ENCODE measurements at regions not wholly inside any gene's neighbourhood (a gene's known extent, or its start where the extent isn't known, plus 50 kb on each side); places are given as distances from the start of the nearest gene placed in this dataset.
"Not testable (repeated sequence)": the region's sequence is repeated elsewhere in the genome, so short reads cannot be mapped to it uniquely, and the experiment has no call there.

DNA sequence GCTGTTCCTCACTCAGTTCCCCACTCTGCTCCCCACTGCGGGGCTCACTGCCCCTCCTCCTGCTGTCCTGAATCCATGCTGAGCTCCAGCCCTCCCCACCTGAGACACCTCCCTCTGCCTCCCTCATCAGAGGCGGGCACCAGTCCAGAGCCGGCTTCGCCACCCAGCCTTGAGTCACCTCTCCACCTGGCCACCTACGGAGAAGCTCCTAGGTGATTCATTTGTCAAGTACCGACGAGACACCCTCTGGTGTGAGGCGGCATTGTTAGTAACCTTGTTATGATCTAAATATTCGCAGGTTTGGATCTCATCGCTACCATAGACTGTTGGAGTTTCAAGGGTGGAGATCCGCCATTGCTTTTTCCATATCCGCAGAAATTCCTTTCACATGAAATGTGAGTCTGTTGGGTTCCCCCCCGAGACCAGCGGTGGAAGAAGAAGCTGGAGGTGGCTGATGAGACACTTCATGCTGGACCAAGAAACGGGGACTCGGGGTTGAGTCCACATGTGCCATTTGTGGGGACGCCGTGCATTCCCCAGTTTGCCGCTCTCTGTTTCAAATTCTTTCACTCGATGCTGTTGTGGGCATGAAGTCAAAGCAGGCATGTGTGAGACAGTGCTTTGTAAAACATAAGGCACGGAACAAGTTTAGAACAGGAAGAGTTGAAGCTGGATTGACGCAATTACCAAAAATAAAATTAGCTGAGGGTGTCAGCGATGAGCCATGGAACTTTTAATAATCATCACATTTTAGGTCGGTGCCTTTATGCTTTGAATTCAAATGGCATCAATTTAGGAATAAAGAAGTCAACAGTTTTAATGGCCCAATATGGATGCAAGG is 259.8 kb upstream of the HDAC4 start:
- DNase-seq (ENCODE audit: low read depth, low spot score) = no peak

DNA sequence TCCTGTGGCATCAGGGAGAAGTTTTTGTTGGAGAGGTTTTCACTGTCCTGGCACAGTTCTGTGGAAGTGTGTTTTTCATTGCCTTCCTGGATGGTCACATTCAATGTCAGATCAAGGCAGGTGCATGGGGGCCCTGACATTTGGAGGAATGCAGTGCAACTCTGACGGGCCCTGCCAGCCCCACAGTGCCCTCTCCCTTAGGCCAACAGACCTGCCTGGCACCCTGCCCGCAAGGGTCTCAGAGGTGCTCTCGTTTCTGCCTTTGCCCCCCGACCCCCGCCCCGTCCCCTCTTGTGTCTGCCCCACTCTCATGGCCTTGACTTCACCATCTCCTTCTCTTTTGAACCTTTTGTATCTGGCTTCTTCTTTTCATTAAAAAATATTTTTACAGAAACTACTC is 257.2 kb upstream of the HDAC4 start:
- no peak for DNase-seq (ENCODE audit: low read depth, low spot score)

DNA sequence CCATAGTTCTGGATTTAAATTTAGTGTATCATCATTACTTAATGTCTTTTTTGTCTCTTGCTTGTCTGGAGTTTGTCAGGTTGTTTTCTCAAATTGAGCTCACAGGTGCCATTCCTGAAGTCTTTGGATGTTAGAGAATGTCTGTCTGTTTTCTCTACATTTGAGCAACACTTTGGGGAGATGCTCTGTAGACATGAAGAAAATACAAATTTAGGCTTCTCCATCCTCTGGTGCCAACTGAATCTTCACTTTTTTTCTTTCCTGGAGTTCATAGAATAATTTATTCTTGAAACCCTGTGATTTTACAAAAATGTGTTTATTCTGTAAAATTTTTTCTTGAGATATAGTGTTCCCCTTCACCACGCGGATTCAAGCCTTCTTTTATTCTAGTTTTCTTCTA is 256.4 kb upstream of the HDAC4 start:
- no peak for DNase-seq (ENCODE audit: low read depth, low spot score)

DNA sequence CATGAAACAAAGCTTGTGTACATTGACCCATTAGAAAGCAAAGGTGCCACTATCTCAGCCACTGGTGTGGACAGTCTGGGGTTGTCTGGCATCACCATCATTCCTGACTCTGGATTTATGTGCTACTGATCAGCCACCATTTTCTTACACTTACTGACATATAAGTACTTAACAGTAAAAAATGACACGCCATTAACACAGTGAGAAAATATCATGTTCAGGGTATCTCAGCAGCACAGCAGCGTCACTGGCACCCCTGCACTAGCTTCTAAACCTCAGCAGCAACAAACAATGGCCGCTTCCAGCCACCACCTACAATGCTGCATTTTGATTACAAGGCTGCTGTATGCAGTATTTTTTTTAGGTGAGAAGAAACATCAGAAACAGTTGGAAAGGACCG is 253.4 kb upstream of the HDAC4 start:
- no peak for DNase-seq (ENCODE audit: low read depth, low spot score)

DNA sequence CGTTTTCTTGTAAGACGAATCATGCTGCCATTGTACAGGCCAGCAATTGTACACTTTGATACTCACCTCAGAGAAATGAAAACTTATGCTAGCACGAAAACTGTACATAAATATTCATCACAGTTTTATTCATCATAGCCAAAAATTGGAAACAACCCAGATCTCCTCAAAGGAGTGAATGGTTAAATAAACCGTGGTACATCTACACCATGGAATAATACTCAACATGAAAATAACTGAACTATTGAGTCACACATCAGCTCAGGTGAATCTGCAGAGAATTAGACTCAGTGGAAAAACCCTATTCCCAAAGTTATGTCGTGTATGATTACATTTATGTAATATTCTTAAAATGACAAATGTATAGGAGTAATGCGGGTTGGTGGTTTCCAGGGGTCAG is 251.0 kb upstream of the HDAC4 start:
- DNase-seq (ENCODE audit: low read depth, low spot score) = no peak

DNA sequence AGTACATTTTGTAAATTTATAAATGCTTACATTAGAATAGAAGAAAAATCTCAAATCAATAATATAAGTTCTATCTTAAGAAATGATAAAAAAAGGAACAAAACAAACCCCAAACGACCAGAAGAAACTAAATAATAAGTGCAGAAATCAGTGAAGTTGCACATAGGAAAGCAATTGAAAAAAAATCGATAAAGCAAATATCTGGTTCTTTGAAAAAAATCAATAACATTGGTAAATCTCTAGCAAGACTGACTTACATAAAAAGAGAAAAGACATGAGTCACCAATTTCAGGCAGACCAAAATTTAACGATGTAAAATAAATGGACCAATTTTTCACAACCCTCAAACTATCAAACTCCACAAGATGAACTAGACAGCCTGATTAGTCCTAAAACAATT is 249.9 kb upstream of the HDAC4 start:
- no peak for DNase-seq (ENCODE audit: low read depth, low spot score)

DNA sequence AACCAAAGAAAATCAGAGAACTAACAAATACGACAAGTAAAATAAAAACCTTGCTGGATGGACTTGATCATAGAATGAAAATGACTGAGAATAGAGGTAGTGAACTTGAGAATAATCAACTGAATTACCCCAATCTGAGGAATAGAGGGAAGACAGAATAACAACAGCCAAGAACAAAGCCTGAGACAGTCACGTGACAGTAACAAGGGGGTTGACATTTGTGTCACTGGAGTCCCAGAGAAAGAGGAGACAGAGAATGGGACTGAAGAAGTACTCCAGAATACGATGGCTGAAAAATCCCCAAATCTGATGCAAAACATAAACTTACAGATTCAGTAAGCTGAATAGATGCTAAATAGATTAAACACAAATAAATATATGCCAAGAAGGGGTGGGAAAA is 248.5 kb upstream of the HDAC4 start:
- no peak for DNase-seq (ENCODE audit: low read depth, low spot score)

DNA sequence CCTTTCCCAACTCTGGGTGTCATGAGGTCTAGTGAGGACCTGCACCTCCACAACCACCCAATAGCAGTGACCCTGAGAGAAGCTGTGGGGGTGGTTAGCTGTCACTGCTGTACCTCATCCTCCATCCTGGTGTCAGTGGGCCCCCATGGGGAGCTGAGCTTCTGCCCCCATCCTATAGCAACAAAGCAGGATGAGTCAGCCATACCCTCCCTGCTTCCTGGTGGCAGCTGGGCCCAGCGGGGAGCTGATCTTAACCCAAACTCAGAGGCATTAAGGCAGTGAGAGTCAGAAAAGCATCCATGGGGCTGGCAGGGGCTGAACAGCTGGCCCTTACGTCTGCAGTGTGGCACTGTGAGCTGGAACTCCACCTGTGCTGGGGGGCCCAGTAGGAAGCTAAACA is 247.8 kb upstream of the HDAC4 start:
- no peak for DNase-seq (ENCODE audit: low read depth, low spot score)

DNA sequence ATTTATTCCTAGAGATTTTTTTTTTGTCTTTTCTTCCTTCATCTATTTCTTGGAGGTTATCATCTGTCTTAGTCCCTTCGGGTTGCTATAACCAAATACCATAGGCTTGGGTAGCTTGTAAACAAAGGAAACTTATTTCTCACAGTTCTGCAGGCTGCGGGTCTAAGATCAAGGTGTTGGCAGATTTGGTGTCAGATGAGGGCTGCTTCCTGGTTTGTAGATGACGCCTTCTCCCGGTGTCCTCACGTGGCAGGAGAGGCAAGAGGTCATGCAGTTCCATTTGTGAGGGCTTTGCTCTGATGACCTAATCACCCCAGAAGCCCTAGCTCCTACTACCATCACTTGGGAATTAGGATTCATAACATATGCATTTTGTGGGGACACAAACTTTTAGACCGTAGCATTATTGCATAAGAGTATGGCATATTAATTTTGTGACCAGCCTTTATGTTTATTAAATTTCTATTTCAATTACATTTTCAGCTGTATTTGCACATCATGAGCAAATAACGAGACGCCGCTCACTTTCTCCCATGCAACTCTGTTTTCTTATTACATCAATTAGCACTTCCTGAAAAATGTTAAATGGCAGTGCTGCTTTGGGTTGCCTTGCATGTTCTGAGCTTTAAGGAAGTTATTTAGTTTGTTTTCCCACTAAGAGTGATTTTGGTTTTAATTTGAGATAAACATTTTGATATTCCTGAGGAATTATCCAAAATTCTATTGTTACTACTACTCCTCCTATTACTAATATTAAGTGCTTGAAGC is 246.4 kb upstream of the HDAC4 start:
- DNase-seq (ENCODE audit: low read depth, low spot score) = no peak

DNA sequence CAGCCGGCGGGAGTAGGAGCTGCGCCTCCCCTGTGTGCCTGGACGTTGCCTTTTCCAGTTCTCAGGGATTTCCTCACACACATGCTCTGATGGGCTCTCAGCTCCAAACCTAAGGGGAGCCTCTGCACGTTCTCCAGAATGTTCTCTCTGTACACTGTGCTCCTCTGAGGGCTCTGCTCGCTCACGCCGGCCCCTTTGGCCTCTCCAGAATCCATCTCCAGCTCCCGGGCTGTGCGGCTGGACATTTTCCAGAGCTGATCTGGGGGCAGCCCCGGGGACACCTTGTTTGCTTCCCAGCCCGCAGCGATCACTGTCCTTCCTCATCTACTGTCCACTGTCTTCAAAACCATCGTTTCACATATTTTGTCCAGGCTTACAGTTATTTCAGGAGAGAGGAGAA is 245.4 kb upstream of the HDAC4 start:
- no peak for DNase-seq (ENCODE audit: low read depth, low spot score)

DNA sequence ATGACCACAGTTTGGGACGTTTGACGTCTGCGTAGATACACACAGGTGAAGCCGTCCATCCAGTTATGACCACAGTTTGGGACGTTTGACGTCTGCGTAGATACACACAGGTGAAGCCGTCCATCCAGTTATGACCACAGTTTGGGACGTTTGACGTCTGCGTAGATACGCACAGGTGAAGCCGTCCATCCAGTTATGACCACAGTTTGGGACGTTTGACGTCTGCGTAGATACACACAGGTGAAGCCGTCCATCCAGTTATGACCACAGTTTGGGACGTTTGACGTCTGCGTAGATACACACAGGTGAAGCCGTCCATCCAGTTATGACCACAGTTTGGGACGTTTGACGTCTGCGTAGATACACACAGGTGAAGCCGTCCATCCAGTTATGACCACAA is 243.8 kb upstream of the HDAC4 start:
- not testable (repeated sequence) for DNase-seq (ENCODE audit: low read depth, low spot score)

DNA sequence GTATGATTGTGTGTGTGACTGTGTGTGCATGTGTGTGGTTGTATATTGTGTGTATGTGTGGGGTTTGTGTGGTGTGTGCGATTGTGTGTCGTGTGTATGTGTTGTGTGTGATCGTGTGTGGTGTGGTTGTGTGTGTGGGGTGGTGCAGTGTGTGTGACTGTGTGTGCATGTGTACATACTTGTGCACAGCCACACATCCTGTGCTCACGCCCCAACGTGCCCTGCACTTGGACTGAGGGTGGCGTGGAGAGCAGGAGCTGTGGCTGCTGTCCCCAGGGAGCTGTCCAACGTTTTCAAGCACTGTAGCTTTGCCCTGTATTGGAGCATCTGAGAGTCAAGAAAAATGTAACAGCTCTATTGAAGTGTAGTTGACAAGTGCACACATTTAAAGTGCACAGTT is 243.2 kb upstream of the HDAC4 start:
- DNase-seq (ENCODE audit: low read depth, low spot score) = no peak

DNA sequence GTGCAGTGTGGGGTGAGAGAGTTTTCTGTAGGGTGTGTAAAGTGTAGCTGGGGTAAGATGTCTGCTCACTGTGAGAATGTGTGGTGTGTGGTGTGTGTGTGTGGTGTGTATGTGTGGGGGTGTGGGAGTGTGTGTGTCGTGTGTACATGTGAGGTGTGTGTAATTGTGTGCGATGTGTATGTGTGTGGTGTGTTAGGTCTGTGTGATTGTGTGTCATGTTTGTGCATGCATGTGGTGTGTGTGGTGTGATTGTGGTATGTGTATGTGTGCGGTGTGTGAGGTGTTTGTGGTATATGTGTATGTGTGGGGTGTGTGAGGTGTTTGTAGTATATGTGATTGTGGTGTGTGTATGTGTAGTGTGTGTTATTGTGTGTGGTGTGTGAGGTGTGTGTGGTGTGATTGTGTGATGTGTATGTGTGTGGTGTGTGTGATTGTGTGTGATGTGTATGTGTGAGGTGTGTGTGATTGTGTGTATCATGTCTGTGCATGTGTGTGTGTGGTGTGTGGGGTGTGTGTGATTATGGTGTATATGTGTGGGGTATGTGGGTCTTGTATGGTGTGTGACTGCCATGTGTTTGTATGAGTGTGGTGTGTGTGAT is 241.7 kb upstream of the HDAC4 start:
- no peak for DNase-seq (ENCODE audit: low read depth, low spot score)

DNA sequence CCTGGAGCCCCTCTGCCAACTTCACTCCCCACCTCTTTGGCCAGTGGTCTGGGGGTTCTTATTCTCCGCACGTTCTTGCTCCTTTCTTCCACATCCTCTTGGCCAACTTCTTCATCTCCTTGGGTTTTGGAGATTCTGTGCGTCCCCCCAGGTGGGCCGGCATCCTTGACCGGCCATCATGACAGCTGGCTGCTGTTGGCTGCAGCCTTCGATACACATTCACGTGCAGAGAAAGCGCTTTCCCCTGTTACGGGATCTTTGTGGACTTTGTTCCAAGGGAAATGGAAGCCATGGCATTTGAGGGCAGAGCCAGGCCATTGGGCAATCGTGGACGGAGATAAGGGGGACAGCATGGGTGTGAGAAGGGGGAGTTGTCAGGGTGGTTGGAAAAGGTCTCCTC is 241.1 kb upstream of the HDAC4 start:
- DNase-seq (ENCODE audit: low read depth, low spot score) = not testable (repeated sequence)

DNA sequence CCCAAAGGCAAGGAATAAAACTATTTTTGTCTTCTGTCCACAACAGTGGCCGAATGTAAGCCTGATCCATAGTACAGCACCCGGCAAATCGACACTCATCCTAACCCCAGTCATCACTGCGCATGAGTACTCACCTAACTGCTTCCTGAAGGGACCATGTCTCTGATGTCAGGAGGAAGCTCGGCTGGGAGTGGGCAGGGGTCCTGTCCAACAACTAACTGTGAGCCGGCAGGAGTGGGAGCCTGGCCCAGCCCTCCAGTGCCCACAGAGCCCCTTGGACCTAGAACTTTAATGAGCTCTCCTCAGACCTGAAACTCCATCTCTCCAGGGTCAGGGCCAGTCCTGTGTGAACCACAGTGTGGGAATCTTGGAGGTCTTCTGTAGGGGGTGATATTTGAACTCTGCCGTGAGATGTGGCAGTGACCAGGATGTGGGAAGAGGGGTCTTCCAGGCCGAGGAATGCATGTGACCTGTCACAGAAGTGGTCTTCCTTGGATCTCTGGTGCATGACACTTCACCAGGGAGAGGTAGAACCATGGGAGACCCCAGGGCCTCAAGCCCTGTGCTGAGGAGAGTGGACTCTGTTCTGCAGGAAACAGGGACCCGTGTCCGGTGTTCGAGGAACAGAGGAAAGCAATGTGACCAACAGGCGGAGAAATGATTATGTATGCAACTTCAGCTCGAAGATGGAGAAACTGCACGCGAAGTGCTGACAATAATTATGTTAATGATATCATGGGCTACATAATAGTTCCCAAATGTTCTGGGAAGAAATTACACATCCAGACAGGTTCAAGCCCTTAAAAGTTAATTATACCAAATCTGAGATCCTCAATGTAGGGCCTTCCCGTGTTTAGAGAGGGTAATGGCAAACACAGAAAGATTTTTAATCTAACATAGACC is 240.1 kb upstream of the HDAC4 start:
- DNase-seq (ENCODE audit: low read depth, low spot score) = no peak

DNA sequence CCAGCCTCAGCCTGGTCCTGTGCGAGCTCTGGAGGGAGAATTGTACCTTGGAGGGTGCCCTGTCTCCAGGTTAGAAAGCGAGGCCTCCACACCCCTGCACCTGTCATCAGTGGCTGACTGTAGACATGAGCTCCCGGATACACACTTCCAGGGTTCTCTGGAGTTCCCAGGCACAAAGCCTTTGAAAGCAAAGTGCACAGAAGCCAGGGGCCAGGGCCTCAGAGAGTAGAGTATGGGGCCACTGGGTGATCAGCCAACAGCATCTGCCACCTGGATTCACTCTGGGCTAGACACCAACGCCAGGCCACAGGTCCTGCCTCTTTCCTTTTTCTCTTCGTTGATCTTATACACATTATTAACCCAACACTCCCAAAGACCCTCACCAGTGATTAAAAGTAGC is 239.4 kb upstream of the HDAC4 start:
- DNase-seq (ENCODE audit: low read depth, low spot score) = no peak

DNA sequence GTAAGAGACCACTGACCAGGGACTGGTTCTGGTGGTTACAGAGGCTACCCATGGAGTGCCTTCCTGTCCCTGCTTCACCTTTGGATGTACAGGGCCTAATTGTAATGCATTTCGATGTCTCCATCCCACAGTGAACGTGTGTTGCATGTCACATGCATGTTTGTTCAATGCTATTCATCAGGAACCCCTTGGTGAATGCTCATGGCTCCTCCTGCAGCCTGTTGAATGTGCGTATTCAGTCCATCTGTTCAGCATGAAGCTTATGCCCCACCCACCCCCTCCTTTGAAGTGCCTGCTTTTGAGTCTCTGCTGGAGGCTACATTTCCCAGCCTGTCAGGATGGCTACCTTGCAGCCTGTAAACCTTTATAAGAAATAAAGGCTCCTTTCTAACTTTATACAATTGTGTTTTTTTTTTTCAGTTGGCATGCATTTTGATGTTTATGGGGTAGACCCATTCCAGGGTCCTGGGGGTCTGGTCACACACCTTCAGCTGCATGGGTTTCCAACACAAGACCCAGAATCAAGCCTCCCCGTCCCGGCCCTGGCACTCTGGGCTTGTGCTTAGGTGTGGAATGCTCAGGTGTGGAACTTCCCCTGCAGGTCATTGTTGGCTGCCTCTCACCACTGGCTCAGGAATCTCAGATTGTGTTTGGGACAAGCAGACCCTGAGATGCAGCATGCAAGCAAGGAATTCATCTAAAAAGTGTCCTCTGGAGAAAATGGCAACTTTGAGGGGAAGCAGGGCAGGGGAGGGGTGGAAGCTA is 238.8 kb upstream of the HDAC4 start:
- DNase-seq (ENCODE audit: low read depth, low spot score) = no peak

DNA sequence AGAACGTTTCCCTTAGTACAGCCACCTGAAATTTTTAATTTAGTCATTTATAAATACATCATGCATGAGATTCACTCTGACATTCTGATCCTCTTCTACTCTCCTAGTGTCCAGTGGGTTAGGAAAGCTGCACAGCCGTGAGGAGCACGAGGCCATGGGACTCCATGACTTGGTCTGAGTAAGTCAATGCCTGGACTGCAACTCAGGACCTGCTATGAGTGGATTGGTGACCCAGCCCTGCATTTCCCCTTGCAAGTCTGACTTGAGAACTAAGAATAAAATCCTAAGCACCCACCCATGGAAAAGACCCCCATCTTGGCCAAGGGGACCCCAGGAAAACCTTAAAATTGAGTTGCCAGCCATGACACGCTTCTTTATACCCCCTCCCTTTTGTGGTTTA is 237.6 kb upstream of the HDAC4 start:
- no peak for DNase-seq (ENCODE audit: low read depth, low spot score)

DNA sequence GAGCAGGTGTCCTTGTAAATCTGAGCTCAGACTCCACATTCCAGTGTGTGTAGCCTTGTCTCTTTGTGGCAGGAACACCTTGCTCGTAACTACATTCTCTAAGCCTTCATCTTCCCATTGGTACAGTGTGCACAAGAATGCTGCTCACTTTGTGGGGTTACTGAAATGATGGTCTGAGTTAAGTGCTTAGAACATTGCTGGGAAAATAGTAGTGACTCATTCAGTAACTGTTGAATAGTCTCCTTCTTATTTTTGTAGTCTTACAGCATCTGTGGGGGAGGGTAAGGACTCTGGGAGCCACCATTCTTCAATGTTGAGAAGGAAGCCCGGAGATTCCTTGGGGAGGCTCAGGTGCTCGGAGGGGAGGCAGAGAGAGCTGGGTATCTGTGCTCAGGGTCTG is 236.0 kb upstream of the HDAC4 start:
- no peak for DNase-seq (ENCODE audit: low read depth, low spot score)

DNA sequence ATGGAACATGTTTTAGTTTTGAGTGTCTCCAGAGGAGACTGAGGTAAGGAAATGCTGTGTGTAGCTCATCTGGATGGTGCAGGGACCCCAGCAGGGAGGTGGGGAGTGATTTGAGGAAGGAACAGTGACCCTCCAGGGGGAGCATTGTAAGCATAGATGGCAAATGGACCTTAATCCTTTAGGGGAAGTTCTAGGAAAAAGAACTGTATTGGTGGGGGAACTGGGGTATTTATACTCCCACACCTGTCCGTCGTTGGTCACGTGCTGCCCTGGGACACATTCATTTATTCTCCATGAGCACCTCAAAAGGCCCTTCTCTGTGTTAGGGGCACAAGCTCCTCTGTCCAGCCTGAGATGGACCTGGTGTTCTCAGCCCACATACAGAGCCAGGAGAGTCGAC is 233.9 kb upstream of the HDAC4 start:
- DNase-seq (ENCODE audit: low read depth, low spot score) = no peak
